RKO (cell line): ENCODE measurements at regions not wholly inside any gene's neighbourhood (a gene's known extent, or its start where the extent isn't known, plus 50 kb on each side); places are given as distances from the start of the nearest gene placed in this dataset.

Source experiments
- DNase-seq: peaks from one replicate; pipeline ENCODE4 v3.0.0-alpha.2; 2016; ENCODE audit warnings: low spot score

DNA sequence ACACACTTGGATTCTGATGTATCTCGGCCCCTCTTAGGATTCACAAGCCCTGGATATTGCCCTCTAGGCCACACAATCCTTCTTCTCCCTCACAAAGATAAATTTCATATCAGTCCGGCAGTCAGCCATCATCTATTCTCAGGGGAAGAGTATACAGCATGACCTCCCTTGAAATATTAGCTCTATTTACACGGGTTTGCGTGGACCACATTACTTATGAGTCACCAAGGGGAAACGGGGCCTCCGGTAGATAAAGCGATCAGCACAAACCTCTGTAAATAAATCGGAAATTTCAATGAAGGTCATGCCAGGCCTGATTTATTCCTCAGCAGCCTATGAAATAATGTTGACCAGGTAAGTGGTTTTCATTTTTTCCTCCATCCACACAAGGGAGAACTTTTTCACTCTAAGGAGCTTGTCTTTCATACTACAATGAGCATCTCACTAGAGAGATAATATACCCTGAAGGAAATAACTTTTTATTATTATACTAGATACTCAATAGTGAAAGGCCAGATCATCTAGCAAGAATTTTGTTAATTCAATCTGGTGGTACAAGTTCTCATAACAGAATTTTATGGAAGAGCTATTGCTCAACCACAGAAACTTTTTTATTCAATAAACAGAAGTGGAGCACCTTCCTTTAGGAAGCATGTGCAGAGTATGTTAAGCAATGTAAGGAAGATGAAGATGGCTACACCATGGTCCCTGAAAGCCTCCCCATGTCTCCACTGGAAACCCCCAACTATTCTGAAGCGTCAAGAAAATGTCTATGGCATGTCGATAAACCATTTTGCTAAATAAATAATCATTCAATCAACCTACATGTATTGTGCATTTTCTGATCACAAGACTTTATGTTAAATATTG lies 125.2 kb upstream of the PIK3C3 start:
- DNase-seq, result no peak

DNA sequence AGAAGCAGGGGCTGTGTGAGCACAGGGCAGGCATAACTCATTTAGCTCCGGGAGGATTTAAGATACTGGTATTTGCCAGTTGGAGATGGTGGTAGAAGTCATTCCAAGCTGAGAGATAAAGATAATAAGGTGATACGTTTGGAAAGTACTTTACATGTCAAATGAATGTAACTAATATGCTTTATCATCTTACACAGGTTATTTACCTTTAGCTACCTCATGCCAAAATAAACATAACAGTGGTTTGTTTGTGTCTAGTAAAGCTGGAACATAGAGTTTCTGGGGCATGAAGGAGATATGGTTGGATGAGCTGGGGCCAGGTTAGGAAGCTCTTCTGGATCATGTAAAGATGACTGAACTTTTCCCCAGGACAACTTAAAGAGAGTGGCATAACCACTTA lies 126.9 kb upstream of the PIK3C3 start:
- no peak for DNase-seq

GRCh38 chr18:41820784-41821183 lies 134.2 kb upstream of the PIK3C3 start:
- DNase-seq, result no peak

- no peak for DNase-seq
Measured at GRCh38 chr18:41818381-41819355, 136.4 kb upstream of the PIK3C3 start.

- no peak for DNase-seq
Measured at GRCh38 chr18:41814651-41815050, 140.4 kb upstream of the PIK3C3 start.

- no peak for DNase-seq
Measured at GRCh38 chr18:41809652-41810051, 145.4 kb upstream of the PIK3C3 start.

- no peak for DNase-seq
Measured at GRCh38 chr18:41805341-41805740, 149.7 kb upstream of the PIK3C3 start.

DNA sequence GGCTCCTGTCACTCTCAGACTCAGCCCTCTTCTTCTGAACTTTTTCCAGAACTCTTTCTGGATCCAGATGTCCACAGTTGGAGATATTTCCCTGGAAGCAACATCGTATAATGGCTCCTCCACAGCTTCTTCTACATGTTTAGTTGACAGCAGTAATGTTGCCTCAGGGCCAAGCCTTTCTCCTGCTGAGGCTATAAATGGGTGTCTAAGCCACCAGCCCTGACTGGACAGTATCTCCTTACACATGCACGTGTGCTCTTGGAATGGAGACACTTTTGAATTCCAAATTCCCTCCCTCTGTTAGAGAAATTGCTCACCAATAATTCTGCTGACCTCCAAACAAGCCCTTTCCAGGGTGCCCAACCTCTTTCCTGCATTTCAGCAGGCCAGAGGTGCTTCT lies 156.2 kb upstream of the PIK3C3 start:
- DNase-seq, result no peak

- no peak for DNase-seq
Measured at GRCh38 chr18:41790687-41791086, 164.3 kb upstream of the PIK3C3 start.

- no peak for DNase-seq
Measured at GRCh38 chr18:41789001-41789400, 166.0 kb upstream of the PIK3C3 start.

GRCh38 chr18:41783879-41784278 lies 171.2 kb upstream of the PIK3C3 start:
- no peak for DNase-seq

DNA sequence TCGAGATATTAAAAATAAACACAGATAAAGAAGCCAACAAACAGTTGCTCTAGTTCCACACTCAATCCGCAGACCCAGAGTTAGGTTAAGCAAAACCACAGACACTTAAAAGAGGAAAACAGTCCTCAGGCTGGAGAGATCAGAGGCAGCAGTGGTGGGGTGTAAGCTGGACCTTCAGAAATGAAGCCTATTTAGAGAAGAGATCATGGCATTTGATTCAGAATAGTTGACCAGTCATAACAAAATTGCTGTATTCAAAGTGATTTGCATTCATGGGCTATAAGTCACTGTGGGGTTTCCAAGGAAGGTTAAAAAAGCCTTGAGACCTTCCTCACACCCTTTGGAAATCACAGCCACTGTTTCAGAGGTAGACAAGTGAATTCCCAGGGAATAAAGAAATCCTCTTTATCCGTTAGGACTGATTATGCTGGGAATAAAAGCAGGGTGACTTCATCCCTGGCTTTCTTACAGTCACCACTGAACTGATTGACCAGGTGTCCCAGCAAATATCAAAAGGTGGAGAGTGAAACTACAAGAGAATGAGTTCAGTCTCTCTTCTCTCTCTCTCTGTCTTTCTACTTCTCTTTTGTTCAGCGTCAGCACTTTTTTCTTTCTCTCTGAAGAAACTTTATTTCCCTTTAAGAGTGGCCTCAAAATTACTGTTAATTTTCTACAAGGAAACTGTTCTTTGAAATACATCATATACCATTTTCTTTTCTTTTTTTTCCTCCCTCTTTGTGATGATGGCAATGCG lies 171.8 kb upstream of the PIK3C3 start:
- no peak for DNase-seq

DNA sequence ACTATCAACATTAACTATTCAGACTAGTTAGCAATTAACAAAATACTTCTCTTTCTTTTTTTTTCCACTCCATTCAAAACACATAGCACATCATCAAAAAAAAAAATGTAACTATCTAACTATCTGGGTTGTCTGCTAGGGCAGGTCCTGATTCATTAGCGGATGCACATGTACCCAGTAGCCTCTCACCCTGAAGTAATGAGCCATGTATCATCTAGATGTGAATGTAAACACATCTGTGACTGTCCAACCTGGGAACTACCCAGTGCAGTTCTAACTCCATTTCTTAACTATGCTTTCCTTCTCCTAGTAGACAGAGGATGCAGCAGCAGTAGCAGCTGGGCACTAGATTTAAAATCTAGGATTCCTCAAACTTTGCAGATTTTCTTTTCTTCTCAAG lies 183.1 kb upstream of the PIK3C3 start:
- no peak for DNase-seq

- DNase-seq, result no peak
Measured at GRCh38 chr18:41769265-41769664, 185.8 kb upstream of the PIK3C3 start.

- no peak for DNase-seq
Measured at GRCh38 chr18:41768467-41768866, 186.6 kb upstream of the PIK3C3 start.

DNA sequence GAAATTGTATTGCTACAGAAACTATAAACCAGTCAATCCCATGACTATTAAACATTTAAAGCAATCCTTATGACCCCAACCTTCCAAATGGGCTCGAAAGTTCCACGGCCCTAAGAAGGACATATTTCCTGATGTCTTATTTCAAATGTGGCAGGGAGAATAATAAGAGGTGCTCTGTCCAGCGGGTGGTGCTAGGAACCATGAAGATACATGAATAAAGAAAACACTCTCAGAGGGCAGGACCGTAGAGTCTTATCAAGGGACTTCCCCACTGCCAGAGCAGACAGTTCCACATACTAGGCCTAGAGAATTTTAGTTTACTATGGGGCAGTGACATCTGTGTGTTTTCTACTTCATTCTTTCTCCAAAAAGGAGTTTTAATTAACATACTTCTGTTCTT lies 187.1 kb upstream of the PIK3C3 start:
- peak; percentile 9 for DNase-seq

GRCh38 chr18:41765460-41765859 lies 189.6 kb upstream of the PIK3C3 start:
- DNase-seq, result no peak

- DNase-seq, result no peak
Measured at GRCh38 chr18:41763361-41763760, 191.7 kb upstream of the PIK3C3 start.

DNA sequence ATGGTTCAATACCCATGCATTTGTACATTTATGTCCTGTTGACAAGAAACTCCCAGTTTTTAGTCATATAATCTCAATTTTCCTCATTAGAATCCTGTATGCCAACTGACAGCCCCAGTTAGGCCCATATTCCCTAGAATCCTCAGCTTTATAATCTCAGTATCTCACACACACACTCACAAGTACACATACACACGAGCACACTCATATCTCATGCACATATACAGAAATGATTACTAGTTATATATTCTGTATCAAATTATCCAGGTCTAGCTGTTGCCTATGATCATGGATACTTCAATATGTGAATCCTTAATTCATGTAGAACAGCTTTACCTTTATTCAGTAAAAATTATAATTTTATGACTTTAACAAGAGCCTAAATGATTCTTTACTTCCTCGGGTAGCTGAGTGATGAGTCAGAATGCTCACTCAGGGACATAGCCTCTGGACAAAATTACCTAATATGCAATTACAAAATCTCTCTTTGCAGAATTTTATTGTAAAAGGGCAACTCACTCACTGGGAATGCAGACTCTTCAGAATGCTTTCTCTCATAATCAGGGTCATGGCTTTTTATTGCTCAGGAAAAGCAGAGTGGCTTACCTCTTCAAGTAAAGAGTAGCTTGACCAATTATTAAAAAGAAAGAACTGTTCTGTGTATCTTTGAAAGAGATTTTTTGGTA lies 193.6 kb upstream of the PIK3C3 start:
- DNase-seq, result peak; percentile 44

DNA sequence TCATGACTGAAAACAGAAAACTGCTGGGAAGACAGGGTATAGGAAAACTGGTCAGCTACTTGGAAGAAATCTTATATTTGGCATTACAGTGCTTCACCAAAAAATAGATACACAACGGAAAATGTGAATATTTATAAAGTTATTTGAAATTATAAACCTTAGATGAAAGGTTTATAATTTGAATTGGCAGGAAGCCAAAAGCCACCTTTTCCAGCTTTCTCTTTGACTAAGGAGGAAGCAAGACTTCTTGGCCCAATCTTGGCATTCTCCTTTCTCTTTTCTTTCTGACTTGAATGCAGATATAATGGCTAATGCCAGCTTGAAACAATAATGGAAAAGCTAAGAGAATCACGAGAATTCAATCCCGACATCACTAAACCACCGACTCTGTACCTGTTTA lies 196.5 kb upstream of the PIK3C3 start:
- DNase-seq, result no peak

GRCh38 chr18:41756141-41756540 lies 198.9 kb upstream of the PIK3C3 start:
- DNase-seq, result no peak

GRCh38 chr18:41754332-41754731 lies 200.7 kb upstream of the PIK3C3 start:
- DNase-seq, result no peak
